ENCODE measurements at regions not wholly inside any gene's neighbourhood (a gene's known extent, or its start where the extent isn't known, plus 50 kb on each side); places are given as distances from the start of the nearest gene placed in this dataset.

DNA sequence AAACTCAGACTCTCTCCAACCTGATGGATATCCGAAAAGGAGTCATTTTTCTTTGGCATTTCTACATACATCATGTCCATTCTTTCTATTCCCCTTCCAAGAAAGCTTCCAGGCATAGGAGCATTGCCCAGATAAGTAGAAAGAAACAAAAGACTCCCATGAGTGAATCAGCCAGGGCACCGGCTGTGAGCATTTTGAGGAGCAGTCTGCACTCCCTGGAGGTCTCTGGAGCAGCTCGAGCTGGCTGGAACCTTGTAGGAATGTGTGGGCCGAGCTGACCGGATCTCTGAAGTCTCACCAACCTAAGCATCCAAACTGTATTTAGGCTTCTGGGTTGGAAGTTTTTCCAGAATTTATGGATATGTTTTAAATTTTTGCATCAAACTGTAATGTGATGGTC is 161.4 kb upstream of the TRPC7 start:
- no peak for DNase-seq

DNA sequence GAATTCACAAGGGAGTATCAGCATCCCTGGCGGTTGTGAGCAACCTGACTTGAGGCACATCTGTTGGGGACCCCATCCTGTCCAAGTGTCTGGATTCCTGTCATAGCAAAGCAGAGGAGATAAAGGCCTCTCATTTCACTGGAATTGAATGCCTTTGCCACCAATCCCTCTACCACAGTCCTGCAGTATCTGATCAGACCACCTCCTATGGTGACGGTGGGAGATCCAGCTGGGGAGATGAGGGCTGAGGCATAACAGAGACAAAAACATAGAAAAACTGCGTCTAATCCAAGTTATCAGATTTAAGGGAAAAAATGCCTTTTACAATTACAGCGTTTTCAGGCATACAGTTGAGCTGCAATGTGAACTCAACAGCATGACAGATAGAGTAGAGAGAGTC is 160.7 kb upstream of the TRPC7 start:
- DNase-seq = no peak

DNA sequence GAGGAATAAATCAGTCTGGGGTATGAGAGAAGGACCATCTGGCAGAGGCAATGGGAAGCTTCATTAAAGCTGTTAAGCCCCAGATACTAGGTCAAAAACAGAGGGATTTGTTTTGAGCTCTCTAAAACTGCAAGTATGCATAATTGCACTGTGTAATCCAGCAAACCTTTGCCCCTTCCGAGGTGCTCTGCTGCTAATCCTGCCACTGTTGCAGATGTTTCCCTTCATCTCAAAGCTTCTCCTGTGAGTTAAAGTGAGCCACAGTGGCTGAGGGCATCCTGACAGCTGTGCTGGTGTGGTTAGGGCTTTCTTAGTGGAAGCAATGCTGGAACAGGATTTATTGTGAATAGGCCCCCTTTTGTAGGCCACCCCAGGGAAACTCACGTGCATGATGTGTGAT is 160.3 kb upstream of the TRPC7 start:
- DNase-seq = no peak

DNA sequence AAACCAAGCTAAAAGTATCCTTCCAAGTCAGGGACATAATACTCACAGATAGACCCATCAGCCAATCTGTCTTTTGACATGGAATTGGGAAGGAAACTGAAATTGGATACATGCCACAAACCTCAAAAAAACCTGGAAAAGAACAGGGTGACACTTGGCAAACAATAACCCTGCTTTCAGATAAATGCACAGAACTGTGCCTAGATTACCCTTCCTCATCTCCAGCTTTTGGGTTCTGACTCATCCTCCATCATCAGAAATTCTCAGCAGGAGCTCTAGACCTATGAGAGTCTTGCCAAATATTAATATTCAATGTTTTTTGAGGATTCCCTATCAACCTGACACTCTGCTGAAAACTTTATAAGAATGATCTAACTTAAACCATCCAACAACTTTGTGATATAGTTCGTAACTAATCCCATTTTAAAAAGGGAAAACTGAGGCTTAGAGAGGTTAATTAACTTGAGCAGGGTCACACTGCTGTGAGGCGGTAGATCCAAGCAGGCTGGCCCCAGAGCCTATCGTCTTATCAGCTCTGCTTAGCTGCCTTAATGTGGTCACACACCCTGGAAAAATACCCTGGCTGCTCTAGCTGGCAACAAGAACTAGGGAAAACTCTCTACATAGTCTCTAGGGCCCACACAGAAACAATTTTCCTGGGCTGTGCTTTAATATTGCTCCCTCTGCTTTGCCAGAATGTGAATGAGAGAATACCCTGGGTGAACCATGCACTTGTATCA is 157.0 kb upstream of the TRPC7 start:
- no peak for DNase-seq

GRCh38 chr5:136521696-136522095 is 156.4 kb upstream of the TRPC7 start:
- no peak for DNase-seq

- no peak for DNase-seq
Measured at GRCh38 chr5:136518814-136519213, 153.5 kb upstream of the TRPC7 start.

DNA sequence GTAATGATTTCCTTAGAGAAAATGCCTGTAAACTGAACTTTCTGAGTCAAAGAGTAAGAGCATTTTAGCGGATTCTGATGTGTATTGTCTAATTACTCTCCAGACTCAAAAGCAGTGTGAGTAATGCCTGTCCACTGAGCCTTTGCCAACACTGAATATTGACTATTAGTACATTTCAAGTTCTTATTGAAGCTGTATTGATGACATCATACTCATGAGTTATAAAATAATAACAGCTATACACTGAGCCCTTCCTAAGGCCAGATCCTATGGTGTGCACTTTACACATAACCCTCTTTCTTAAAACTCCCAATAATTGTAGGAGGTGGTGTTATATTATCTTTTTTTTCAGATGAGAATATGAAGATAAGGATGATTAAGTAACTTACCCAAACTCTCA is 152.8 kb upstream of the TRPC7 start:
- no peak for DNase-seq

GRCh38 chr5:136517755-136518154 is 152.4 kb upstream of the TRPC7 start:
- DNase-seq = no peak

DNA sequence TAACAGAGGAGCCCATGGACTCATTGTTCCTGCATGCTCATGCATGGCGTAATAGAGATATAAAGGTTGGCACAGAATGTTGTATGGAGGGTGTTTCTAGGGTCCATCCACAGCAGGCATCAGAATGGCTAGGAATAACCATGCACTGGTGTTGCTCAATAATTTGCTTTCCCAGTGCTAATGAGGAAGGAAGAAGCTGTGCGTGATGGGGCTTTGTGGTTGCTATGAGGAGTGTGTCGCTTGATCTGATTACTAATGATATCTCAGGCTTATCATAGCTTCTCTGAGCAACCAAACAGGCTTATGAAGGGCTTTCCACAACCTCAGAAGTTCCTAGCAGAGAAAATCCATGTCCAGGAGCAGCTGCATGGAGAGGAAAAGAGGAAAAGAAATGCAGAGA is 151.3 kb upstream of the TRPC7 start:
- DNase-seq = no peak

DNA sequence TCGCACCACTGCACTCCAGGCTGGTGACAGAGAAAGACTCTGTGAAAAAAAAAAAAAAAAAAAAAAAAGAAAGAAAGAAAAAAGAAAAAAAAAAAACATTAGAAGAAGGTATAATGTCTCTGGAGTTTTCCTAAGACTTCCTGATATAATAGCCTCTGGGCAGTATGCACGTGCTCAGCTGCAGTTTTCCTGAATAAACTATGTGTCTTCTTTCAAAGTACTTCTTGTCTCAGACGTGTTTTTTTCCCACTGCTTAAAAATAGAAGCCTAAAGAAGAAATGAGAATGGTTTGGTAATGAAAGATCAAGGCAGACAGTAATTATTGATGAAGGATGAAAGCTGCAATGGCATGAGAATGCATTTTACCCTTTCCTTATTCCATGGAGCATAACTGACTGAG is 148.1 kb upstream of the TRPC7 start:
- no peak for DNase-seq

DNA sequence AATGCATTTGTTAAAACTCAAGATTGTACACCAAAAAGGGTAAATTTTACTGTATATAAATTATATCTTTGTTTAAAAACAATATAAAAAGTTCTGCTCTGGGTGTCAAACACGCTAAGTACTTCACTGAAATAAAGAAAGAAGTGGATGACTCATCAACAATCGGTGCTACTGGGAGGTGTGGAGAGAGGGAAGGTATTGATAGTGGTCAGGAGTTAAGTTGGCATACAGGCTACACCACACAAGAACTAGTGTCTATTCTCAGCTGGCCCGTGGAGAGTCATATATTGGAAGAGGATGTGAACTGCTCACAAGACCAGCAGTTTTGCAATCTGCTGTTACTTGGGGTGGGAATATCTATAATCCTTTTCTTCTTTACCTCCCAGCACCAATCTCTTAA is 145.7 kb upstream of the TRPC7 start:
- no peak for DNase-seq

GRCh38 chr5:136510481-136510880 is 145.1 kb upstream of the TRPC7 start:
- DNase-seq = no peak

DNA sequence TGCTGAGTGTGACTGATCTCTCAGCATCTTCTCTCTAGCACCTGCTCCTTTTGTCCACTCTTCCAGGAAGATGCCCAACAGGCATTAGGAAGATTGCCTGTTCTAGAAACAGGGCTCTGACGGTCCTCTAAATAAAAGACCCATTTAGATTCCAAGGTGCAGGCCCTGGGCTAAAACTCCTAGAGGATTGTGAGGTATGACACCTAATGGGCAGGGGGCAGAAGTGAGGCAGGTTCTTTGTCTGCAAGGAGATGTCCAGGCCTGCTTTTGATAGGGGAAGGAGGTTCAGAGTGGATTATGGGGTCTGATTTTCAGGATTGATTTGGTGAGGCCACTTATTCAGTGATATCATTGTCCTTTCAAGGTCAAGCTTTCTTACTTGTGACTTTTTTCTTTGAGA is 140.8 kb upstream of the TRPC7 start:
- no peak for DNase-seq

DNA sequence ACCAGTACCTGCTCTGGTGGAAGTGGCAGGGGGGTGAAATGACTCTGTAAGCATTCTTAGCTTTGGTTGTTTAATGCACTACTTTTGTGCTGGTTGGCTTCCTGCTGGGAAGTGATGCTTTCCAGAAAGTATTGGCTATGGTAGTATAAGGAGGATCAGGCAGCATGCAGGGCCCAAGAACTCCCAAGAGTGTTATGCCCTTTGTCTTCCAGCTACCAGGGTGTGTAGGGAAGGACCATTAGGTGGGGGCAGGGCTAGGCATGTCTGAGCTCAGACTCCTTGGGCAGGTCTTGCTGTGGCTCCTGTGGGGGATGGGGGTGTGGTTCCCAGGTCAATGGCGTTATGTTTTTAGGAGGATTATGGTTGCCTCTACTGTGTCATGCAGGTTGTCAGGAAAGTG is 135.8 kb upstream of the TRPC7 start:
- no peak for DNase-seq

DNA sequence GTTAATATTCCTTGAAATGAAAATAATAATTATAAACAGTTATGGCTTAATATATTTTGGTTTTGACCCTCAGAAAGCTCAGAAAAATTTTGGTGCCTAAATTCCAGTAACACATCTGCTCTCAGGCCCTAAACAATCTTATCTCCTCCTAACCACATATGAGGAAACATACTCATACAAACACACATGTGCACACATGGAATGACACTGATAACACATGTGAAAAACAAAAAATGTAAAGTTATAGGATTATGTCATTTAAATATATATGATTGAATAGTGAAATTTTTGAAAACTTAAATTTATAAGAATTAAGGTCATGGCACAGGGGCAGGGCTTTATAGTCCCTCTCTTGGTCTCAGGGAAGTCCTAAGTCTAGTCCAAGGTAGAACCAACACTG is 127.2 kb upstream of the TRPC7 start:
- no peak for DNase-seq

DNA sequence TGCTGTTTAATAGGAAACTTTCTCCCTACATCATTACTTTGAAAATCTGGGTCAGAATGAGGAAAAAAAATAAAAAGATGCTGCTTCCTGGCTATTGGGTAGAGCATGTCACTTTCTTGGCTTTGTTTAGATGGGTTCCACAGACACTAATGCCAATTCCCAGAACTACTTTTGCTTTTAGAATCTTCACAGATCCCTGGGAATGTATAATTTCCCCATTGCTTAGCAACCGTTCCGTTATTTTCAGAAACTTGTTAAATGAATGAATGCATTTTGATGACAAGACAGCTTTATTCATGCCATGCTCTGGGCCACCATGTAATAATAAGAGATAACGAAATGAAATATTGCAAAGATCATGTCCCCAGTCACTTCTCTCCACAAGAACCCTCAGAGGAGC is 126.5 kb upstream of the TRPC7 start:
- no peak for DNase-seq

- DNase-seq = no peak
Measured at GRCh38 chr5:136484808-136485325, 119.5 kb upstream of the TRPC7 start.

GRCh38 chr5:136482206-136482605 is 116.9 kb upstream of the TRPC7 start:
- DNase-seq = no peak

GRCh38 chr5:136474466-136474865 is 109.1 kb upstream of the TRPC7 start:
- DNase-seq = no peak

DNA sequence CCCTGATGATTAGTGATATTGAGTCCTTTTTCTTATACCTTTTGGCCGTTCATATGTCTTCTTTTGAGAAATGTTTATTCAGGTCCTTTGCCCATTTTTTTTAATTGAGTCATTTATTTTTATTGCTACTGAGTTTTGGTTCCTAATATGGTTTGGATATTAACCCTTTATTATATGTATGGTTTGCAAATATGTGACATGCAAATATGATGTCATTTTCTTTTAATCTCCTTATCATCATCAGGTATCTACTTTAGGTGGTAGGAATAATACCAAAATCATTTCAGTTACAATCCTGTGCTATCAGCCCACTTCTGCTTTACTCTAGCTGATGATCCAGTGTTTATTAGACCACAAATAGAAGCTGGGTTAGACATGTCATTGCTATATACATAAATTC is 102.3 kb upstream of the TRPC7 start:
- no peak for DNase-seq

DNA sequence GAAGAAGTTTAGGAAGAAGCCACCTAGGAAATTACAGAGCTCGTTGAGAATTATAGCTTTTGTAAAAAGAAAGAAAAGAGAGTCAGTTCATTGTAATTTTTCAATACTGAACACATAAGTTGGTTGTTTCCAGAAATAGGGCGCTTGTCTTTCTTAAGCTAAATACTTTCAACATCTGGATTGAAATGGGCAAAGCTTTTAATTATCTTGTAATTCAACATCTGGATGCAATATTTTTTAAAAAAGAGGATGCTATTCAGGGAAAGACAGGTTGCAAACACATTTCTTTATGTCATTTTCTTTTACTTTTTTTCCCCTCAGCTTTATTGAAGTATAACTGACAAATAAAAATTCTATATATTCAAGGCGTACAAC is 100.7 kb upstream of the TRPC7 start:
- DNase-seq = no peak

- DNase-seq = no peak
Measured at GRCh38 chr5:136458481-136458880, 93.1 kb upstream of the TRPC7 start.

DNA sequence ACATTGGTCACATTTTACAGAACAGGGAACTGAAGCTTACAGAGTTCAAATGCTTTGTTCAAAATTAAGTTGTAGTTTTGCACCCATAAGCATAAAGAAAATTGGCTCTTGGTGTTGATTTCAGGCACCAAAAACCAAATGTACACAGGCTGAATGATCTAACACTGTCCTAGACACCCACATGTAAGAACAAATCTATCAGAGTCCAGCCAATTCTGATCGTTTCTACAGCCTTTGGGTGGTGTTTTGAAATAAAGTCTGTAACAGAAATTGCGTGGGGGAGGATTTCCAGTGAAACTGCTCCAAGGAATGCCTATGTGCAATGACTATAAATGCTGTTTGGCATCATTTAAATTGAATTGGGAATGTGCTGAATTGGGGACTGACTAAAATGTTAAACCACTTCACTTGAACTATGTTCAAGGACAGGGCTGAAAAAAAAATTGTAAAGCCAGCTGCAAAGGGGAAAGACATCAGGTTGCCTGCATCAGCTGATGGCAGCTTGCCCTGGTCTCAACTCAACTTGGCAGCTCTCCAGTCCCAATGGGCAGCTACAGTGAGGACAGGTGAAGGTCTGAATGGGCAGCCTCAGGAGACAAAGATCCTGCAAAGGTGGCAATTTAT is 92.2 kb upstream of the TRPC7 start:
- DNase-seq = peak; percentile 81

- DNase-seq = no peak
Measured at GRCh38 chr5:136455409-136455808, 90.1 kb upstream of the TRPC7 start.

Measured in NCI-H1092 (cell line).